Peyer's patch (tissue), 4 donors: ENCODE measurements at regions not wholly inside any gene's neighbourhood (a gene's known extent, or its start where the extent isn't known, plus 50 kb on each side); places are given as distances from the start of the nearest gene placed in this dataset.

Experiments used
- DNase-seq, 3 donors: peaks; one replicate each; pipeline ENCODE4 v3.0.0-alpha.2; 2017 to 2019
- H3K27ac ChIP-seq, 4 donors: fragments of 200-600 bp; sonication (generic); one replicate each; pipeline ENCODE4 v1.5.1; 2016 to 2019
- H3K27me3 ChIP-seq, 2 donors: fragments of 200-600 bp; sonication (generic); one replicate each; pipeline ENCODE4 v1.5.1; 2019
- H3K36me3 ChIP-seq, 3 donors: fragments of 200-600 bp; sonication (generic); one replicate each; pipeline ENCODE4 v1.5.1; 2016 to 2019
- H3K4me1 ChIP-seq, 4 donors: fragments of 200-600 bp; sonication (generic); one replicate each; pipeline ENCODE4 v1.5.1; 2016 to 2019
- H3K4me3 ChIP-seq, 4 donors: fragments of 200-600 bp; sonication (generic); 1 replicate in 3 of 4; 2 replicates in 1 of 4; pipeline ENCODE4 v1.5.1; 2016 to 2019; ENCODE audit warnings: mild to moderate bottlenecking in 1 of 4
- H3K9me3 ChIP-seq, 4 donors: fragments of 200-600 bp; sonication (generic); one replicate each; pipeline ENCODE4 v1.5.1; 2016 to 2019; ENCODE audit warnings: mild to moderate bottlenecking in 1 of 4
- POLR2A ChIP-seq, 2 donors: fragments of 450-650 bp; IDR thresholded peaks; one replicate each; pipeline ENCODE4 v1.5.1; 2017; ENCODE audit warnings: antibody characterized with exemption in 2 of 2, mild to moderate bottlenecking in 2 of 2, moderate library complexity in 2 of 2
- TF ChIP-seq, protein P1 (sequence below), 6 experiments: fragments of 450-650 bp in 4 of 6; fragments of 200-600 bp in 2 of 6; sonication (generic) in 1 of 6; IDR thresholded peaks; one replicate each; pipeline ENCODE4 v1.5.1; 2017 to 2019; ENCODE audit warnings: antibody characterized with exemption in 6 of 6, mild to moderate bottlenecking in 3 of 6, moderate library complexity in 1 of 6

DNA sequence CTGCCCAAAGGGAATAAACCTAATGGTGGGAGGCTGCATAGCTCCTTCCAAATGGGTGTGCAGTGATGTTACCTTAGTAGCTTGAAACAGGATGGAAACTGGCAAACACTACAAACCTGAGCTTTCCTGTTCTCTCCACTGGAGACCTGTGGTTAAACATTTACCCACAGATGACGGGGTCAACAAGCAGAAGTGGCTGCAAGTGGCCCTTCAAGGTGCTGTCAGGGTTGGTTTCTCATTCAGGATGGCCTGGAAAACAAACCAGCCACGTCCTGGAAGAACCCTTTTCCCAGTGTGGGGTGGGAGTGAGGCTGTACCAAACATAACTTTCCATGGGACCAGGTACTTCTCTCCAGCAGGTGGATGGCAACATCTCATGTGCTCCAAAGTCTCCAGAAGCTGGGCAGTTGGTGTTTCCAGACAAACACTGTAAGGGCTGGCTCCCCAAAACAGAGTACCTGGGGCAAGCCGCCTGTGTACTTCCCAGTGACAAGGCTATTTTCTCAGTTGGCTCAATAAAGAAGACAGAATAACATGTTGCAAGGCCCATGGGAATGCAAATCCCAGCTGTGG, 67.5 kb downstream of the DNAJB9 start:
- Histone ChIP-seq H3K27ac (no peak overlapping the region), H3K4me1 (no peaks in the 10 kb centered on the region), H3K4me3 (no peak overlapping the region), H3K36me3 (no peaks in the 10 kb centered on the region), H3K27me3 (no peaks in the 10 kb centered on the region), H3K9me3 (no peaks in the 10 kb centered on the region)
- no peak for TF ChIP-seq POLR2A (IDR thresholded peaks at IDR 0.05)
- TF ChIP-seq, protein P1, sequence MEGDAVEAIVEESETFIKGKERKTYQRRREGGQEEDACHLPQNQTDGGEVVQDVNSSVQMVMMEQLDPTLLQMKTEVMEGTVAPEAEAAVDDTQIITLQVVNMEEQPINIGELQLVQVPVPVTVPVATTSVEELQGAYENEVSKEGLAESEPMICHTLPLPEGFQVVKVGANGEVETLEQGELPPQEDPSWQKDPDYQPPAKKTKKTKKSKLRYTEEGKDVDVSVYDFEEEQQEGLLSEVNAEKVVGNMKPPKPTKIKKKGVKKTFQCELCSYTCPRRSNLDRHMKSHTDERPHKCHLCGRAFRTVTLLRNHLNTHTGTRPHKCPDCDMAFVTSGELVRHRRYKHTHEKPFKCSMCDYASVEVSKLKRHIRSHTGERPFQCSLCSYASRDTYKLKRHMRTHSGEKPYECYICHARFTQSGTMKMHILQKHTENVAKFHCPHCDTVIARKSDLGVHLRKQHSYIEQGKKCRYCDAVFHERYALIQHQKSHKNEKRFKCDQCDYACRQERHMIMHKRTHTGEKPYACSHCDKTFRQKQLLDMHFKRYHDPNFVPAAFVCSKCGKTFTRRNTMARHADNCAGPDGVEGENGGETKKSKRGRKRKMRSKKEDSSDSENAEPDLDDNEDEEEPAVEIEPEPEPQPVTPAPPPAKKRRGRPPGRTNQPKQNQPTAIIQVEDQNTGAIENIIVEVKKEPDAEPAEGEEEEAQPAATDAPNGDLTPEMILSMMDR (IDR thresholded peaks at IDR 0.05) = no peak
- no peak for DNase-seq

DNA sequence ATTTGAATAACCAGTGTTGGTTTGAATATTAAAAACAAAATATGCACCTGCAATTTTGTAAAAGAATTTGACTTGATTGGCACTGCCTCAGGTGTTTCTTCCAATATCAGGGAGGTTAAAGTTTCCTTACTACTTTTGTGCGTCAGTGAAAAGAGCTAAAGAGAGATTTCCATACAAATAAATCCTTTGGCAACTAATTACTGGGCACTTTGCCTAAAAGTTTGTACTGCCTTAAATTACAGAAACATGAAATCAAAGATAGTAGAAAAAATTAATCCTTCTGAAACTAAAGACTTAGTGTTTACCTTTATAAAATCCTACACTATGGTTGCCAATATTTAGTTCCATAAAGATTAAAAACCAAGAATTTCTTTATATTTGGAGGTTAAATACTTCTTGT, 72.5 kb downstream of the DNAJB9 start:
- H3K4me1 ChIP-seq = no peaks in the 10 kb centered on the region
- H3K27ac ChIP-seq = no peak overlapping the region
- no peaks in the 10 kb centered on the region for H3K9me3 ChIP-seq
- no peaks in the 10 kb centered on the region for H3K36me3 ChIP-seq
- no peaks in the 10 kb centered on the region for H3K27me3 ChIP-seq
- H3K4me3 ChIP-seq = no peak overlapping the region
- no peak for DNase-seq
- no peak for TF ChIP-seq POLR2A (IDR thresholded peaks at IDR 0.05)
- TF ChIP-seq, protein P1 (IDR thresholded peaks at IDR 0.05) = no peak

GRCh38 chr7:108643136-108643535, 73.5 kb downstream of the DNAJB9 start:
- H3K36me3 ChIP-seq = no peaks in the 10 kb centered on the region
- no peak for TF ChIP-seq POLR2A (IDR thresholded peaks at IDR 0.05)
- TF ChIP-seq, protein P1 (IDR thresholded peaks at IDR 0.05) = no peak
- no peaks in the 10 kb centered on the region for H3K9me3 ChIP-seq
- no peaks in the 10 kb centered on the region for H3K27me3 ChIP-seq
- no peaks in the 10 kb centered on the region for H3K4me1 ChIP-seq
- H3K27ac ChIP-seq = no peak overlapping the region
- no peak overlapping the region for H3K4me3 ChIP-seq
- no peak for DNase-seq

DNA sequence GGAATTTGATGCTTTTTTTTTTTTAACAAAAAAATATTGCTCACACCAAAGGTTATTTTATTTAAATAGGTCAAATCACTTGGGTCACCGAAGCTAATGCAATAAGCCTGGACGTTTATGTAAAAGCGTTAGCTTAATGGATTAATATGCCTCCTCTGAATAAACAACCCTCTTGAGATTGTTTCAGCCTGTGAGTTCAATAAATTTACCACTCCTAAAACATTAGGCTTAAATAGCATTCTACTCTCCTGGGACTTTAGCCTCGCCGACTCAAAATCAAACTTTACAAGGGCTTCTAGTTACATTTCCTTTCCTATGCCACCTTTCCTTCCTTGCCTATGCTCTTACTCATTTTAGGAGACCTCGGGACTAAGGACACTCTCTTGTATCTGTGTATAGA, 79.3 kb downstream of the DNAJB9 start:
- Histone ChIP-seq H3K36me3 (no peaks in the 10 kb centered on the region), H3K4me3 (no peak overlapping the region), H3K27me3 (no peaks in the 10 kb centered on the region), H3K27ac (no peak overlapping the region), H3K9me3 (no peaks in the 10 kb centered on the region), H3K4me1 (no peaks in the 10 kb centered on the region)
- no peak for TF ChIP-seq POLR2A (IDR thresholded peaks at IDR 0.05)
- TF ChIP-seq, protein P1 (IDR thresholded peaks at IDR 0.05) = no peak
- no peak for DNase-seq

DNA sequence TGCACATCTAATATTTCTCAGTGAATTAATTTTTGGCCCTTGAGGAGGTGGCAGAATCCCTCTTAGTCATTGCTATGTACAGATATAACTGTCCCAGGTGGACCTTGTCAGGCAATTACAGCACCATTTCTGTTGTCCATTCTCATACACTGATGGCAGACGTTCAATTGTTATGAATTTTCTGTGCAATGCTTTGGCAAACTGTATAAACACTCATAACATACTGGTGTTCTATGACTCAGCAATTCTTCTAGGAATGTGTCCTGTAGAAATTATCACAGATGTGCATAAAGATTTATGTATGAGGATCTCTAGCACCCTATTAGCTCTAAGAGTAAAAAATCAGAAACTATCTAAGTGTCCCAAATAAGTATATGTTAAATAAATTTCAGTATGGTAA, 80.8 kb downstream of the DNAJB9 start:
- Histone ChIP-seq H3K27ac (no peak overlapping the region), H3K9me3 (no peaks in the 10 kb centered on the region), H3K36me3 (no peaks in the 10 kb centered on the region), H3K4me3 (no peak overlapping the region), H3K4me1 (no peaks in the 10 kb centered on the region), H3K27me3 (no peaks in the 10 kb centered on the region)
- no peak for DNase-seq
- no peak for TF ChIP-seq POLR2A (IDR thresholded peaks at IDR 0.05)
- TF ChIP-seq, protein P1 (IDR thresholded peaks at IDR 0.05) = no peak

DNA sequence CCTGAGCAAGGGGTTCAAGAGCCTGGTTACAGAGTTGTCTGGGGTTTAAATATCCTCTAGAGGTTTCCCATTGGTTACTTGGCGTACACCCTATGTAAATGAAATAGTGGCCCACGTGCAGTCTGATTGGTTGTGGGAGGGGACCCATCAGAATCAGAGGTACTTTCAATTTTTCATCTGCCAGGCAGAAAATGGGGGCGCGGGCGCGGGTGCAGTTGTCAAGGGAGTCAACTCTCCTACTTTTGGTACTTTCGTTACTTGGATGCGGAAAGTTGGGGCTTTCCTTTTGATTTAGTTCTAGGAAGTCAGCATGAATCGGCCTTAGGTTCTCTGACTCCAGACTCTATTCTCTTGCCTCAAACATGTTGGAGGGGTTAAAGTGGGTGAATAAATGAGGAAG, 83.2 kb downstream of the DNAJB9 start:
- no peak for DNase-seq
- peaks cover 0 to 4% (median 0%) of the 10 kb centered on the region in 4 donors for H3K9me3 ChIP-seq
- no peak overlapping the region for H3K27ac ChIP-seq
- no peak for TF ChIP-seq POLR2A (IDR thresholded peaks at IDR 0.05)
- TF ChIP-seq, protein P1 (IDR thresholded peaks at IDR 0.05) = no peak
- H3K27me3 ChIP-seq = no peaks in the 10 kb centered on the region
- no peak overlapping the region for H3K4me3 ChIP-seq
- H3K4me1 ChIP-seq = no peaks in the 10 kb centered on the region
- H3K36me3 ChIP-seq = no peaks in the 10 kb centered on the region
